ENCODE measurements at regions not wholly inside any gene's neighbourhood (a gene's known extent, or its start where the extent isn't known, plus 50 kb on each side); places are given as distances from the start of the nearest gene placed in this dataset.
"Not testable (repeated sequence)": the region's sequence is repeated elsewhere in the genome, so short reads cannot be mapped to it uniquely, and the experiment has no call there.

GRCh38 chr5:136812270-136812669, 446.9 kb upstream of the TRPC7 start:
- H3K79me2 ChIP-seq (ENCODE audit: control insufficient read depth in 1 of 2, insufficient read depth in 2 of 2, low read length in 2 of 2); H3K4me1 ChIP-seq (replicated peaks in 1 of 4; ENCODE audit: control insufficient read depth in 3 of 4, insufficient read depth in 4 of 4, low read length in 3 of 4); H3K56ac ChIP-seq (replicated peaks; ENCODE audit: insufficient read length, low read depth, low read length); H3K79me1 ChIP-seq (ENCODE audit: low read depth, low read length); H4K5ac ChIP-seq (ENCODE audit: insufficient read length, low read depth, low read length); H2BK15ac ChIP-seq (ENCODE audit: low read length); H3K9me3 ChIP-seq (ENCODE audit: insufficient read depth in 2 of 2, low read depth in 1 of 2, low read length in 1 of 2); H3K18ac ChIP-seq (ENCODE audit: extremely low read depth, low read length); H2AK5ac ChIP-seq (ENCODE audit: low read depth, low read length); H2BK5ac ChIP-seq (ENCODE audit: low read depth, low read length); H3K4ac ChIP-seq (replicated peaks; ENCODE audit: insufficient read length, low read depth, low read length); H3K14ac ChIP-seq (ENCODE audit: insufficient read length); DNase-seq (ENCODE audit: low read depth in 1 of 2, low spot score in 2 of 2); H2BK12ac ChIP-seq (ENCODE audit: low read depth, low read length); H3K23me2 ChIP-seq (ENCODE audit: low read depth, low read length); POLR2A ChIA-PET (ENCODE audit: partially characterized antibody); H3K9ac ChIP-seq (replicated peaks in 1 of 4; ENCODE audit: extremely low read depth in 1 of 4, low read depth in 3 of 4, low read length in 3 of 4); H3K23ac ChIP-seq (ENCODE audit: insufficient read length); H4K20me1 ChIP-seq (replicated peaks in 1 of 2; ENCODE audit: control insufficient read depth in 1 of 2, insufficient read depth in 2 of 2, low read length in 2 of 2); H4K8ac ChIP-seq (ENCODE audit: extremely low read depth, insufficient read depth, low read length); H4K91ac ChIP-seq (replicated peaks; ENCODE audit: insufficient read length, low read length); H3K36me3 ChIP-seq (ENCODE audit: control insufficient read depth in 2 of 4, insufficient read depth in 4 of 4, low read length in 3 of 4); FAIRE-seq; H3K27ac ChIP-seq (ENCODE audit: low read depth, low read length); H2BK120ac ChIP-seq (replicated peaks; ENCODE audit: low read depth, low read length); H3K27me3 ChIP-seq (replicated peaks in 1 of 4; ENCODE audit: control insufficient read depth in 3 of 4, extremely low read depth in 1 of 4, insufficient read depth in 3 of 4, low read length in 3 of 4); H3K4me2 ChIP-seq (ENCODE audit: insufficient read depth in 1 of 2, low read depth in 2 of 2, low read length in 2 of 2); H3K4me3 ChIP-seq (ENCODE audit: extremely low read depth in 1 of 4, insufficient read depth in 2 of 4, low read depth in 3 of 4, low read length in 4 of 4); H2BK20ac ChIP-seq (ENCODE audit: low read length); H2AFZ ChIP-seq (ENCODE audit: low read length): not testable (repeated sequence)
- CTCF ChIA-PET (ENCODE audit: partially characterized antibody), result interaction anchor here (0.7 to 1.9 kb wide), 3 partner anchors 9 to 19 kb away, joined by 3 to 4 read pairs (median 3); no protein-coding TSS in a partner anchor
- 81% methylated on average over 2 of the region's 2 CpGs; no CpG with 5 or more reads in 1 of the 2 experiments for WGBS, 2 experiments (ENCODE audit: extremely low coverage in 1 of 2, insufficient coverage in 1 of 2, insufficient read length in 1 of 2, insufficient replicate concordance in 2 of 2, low coverage in 1 of 2, low lambda C conversion rate in 2 of 2, missing lambda C conversion rate in 1 of 2)

Data from H1 (cell line).